ENCODE measurements at regions not wholly inside any gene's neighbourhood (a gene's known extent, or its start where the extent isn't known, plus 50 kb on each side); places are given as distances from the start of the nearest gene placed in this dataset.

DNA sequence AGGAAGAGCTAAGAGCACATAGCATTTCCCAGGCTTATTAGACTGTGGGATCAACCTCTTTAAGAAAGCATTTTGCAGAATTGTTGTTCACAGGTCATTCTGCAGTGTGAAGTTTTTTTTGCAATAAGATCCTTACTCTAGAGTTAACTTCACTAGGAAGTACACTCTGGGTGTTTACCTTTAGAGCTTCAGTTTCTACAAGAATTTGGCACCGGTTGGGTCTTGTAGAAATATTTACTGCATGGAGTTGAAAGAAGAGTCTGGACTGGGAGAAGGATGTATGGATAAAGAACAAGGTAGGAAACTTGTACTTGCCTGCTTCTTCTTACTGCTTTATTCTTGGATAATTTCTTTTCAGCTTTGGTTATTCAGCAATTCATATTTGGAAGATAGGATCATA is 944.9 kb upstream of the GYPC start:
- no peaks in the 10 kb centered on the region for H3K36me3 ChIP-seq (replicated peaks in 1 of 2; ENCODE audit: control insufficient read depth in 1 of 2, insufficient read depth in 2 of 2, low read length in 2 of 2)

DNA sequence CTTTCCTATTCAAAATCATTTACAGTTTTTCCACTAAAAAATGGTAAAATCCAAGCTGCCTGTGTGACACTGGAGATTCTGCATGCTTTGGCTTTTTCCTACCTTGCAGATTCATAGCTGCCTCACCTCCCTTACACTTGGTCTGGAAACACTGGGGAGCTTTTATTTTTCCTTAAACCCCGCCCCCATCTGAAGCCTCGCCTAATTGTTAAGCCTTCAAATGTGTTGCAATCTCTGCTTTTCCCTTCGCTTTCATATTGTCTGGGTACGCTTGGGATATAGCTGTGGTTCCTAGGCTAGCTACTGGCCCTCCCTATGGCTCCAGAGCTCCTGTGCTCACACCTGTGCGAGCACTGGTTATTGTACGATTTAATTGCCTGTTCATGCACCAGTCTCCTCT is 942.4 kb upstream of the GYPC start:
- TF ChIP-seq, protein P1, sequence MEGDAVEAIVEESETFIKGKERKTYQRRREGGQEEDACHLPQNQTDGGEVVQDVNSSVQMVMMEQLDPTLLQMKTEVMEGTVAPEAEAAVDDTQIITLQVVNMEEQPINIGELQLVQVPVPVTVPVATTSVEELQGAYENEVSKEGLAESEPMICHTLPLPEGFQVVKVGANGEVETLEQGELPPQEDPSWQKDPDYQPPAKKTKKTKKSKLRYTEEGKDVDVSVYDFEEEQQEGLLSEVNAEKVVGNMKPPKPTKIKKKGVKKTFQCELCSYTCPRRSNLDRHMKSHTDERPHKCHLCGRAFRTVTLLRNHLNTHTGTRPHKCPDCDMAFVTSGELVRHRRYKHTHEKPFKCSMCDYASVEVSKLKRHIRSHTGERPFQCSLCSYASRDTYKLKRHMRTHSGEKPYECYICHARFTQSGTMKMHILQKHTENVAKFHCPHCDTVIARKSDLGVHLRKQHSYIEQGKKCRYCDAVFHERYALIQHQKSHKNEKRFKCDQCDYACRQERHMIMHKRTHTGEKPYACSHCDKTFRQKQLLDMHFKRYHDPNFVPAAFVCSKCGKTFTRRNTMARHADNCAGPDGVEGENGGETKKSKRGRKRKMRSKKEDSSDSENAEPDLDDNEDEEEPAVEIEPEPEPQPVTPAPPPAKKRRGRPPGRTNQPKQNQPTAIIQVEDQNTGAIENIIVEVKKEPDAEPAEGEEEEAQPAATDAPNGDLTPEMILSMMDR (IDR thresholded peaks at IDR 0.05): no peak
- Mint-ChIP-seq H3K4me1 (no peaks in the 10 kb centered on the region), H3K27ac (peak overlapping the region in 1 of 7 donors; percentile 72), H3K27me3 (ENCODE audit: low read depth in 3 of 3) (no peaks in the 10 kb centered on the region), H3K36me3 (no peaks in the 10 kb centered on the region), H3K4me3 (no peak overlapping the region), H3K9me3 (peaks cover 0 to 9% (median 3%) of the 10 kb centered on the region in 7 donors)
- H2AFZ ChIP-seq (ENCODE audit: insufficient read depth, low read depth, low read length, poor library complexity, severe bottlenecking): no peak overlapping the region
- no peak overlapping the region for H3K4me2 ChIP-seq (replicated peaks; ENCODE audit: extremely low read depth, low read length, poor library complexity, severe bottlenecking)
- no peak overlapping the region for H3K4me3 ChIP-seq (replicated peaks in 1 of 3; ENCODE audit: low read depth in 2 of 3, low read length in 3 of 3)
- no peaks in the 10 kb centered on the region for H3K36me3 ChIP-seq (replicated peaks in 1 of 2; ENCODE audit: control insufficient read depth in 1 of 2, insufficient read depth in 2 of 2, low read length in 2 of 2)
- H3K9me3 ChIP-seq (replicated peaks in 1 of 2; ENCODE audit: control insufficient read depth in 1 of 2, insufficient read depth in 1 of 2, low read length in 2 of 2): no peaks in the 10 kb centered on the region
- WGBS (ENCODE audit: insufficient coverage): 85% methylated on average over 6 of the region's 6 CpGs
- no peak for DNase-seq
- intact Hi-C loops (cut with micrococcal nuclease): no loop called here
- no peaks in the 10 kb centered on the region for H4K20me1 ChIP-seq (ENCODE audit: insufficient read depth, low read length)
- H3K4me1 ChIP-seq (ENCODE audit: control insufficient read depth in 1 of 2, insufficient read depth in 2 of 2, low read length in 2 of 2): no peaks in the 10 kb centered on the region
- H3K27ac ChIP-seq (ENCODE audit: low read depth in 1 of 2, low read length in 2 of 2): no peak overlapping the region
- H3K79me2 ChIP-seq (ENCODE audit: insufficient read depth, low read length): no peaks in the 10 kb centered on the region
- no peak overlapping the region for H3K9ac ChIP-seq (ENCODE audit: insufficient read depth, low read length, poor library complexity, severe bottlenecking)
- H3K27me3 ChIP-seq (ENCODE audit: control insufficient read depth in 2 of 2, insufficient read depth in 2 of 2, low read length in 2 of 2): no peaks in the 10 kb centered on the region

More for the DNA sequence above, 944.9 kb upstream of the GYPC start:
- Histone ChIP-seq H3K9me3 (replicated peaks in 1 of 2; ENCODE audit: control insufficient read depth in 1 of 2, insufficient read depth in 1 of 2, low read length in 2 of 2) (peaks cover 0 to 4% of the 10 kb centered on the region in 2 donors), H3K27me3 (ENCODE audit: control insufficient read depth in 2 of 2, insufficient read depth in 2 of 2, low read length in 2 of 2) (no peaks in the 10 kb centered on the region), H2AFZ (ENCODE audit: insufficient read depth, low read depth, low read length, poor library complexity, severe bottlenecking) (no peak overlapping the region), H3K4me1 (ENCODE audit: control insufficient read depth in 1 of 2, insufficient read depth in 2 of 2, low read length in 2 of 2) (no peaks in the 10 kb centered on the region), H3K79me2 (ENCODE audit: insufficient read depth, low read length) (no peaks in the 10 kb centered on the region), H3K4me3 (replicated peaks in 1 of 3; ENCODE audit: low read depth in 2 of 3, low read length in 3 of 3) (no peak overlapping the region), H3K9ac (ENCODE audit: insufficient read depth, low read length, poor library complexity, severe bottlenecking) (no peak overlapping the region), H4K20me1 (ENCODE audit: insufficient read depth, low read length) (no peaks in the 10 kb centered on the region), H3K4me2 (replicated peaks; ENCODE audit: extremely low read depth, low read length, poor library complexity, severe bottlenecking) (no peak overlapping the region), H3K27ac (ENCODE audit: low read depth in 1 of 2, low read length in 2 of 2) (no peak overlapping the region)
- no peak overlapping the region for H3K4me3 Mint-ChIP-seq
- no peaks in the 10 kb centered on the region for H3K4me1 Mint-ChIP-seq
- H3K27ac Mint-ChIP-seq: no peak overlapping the region
- intact Hi-C loops (cut with micrococcal nuclease): no loop called here
- DNase-seq: no peak
- no peaks in the 10 kb centered on the region for H3K36me3 Mint-ChIP-seq
- no peaks in the 10 kb centered on the region for H3K27me3 Mint-ChIP-seq (ENCODE audit: low read depth in 3 of 3)
- no CpG with 5 or more reads among the region's 1 CpG for WGBS (ENCODE audit: insufficient coverage)
- H3K9me3 Mint-ChIP-seq: peaks cover 0 to 4% (median 2%) of the 10 kb centered on the region in 7 donors
- TF ChIP-seq, protein P1 (IDR thresholded peaks at IDR 0.05): no peak
